GM21576 (cell line): ENCODE measurements at regions not wholly inside any gene's neighbourhood (a gene's known extent, or its start where the extent isn't known, plus 50 kb on each side); places are given as distances from the start of the nearest gene placed in this dataset.

Source experiments
- ATAC-seq: cut with Tn5 transposase; IDR thresholded peaks from one replicate; pipeline ENCODE4 v1.9.1; 2021; ENCODE audit warnings: mild to moderate bottlenecking, moderate library complexity; ENCODE audit not compliant: unreplicated experiment

GRCh38 chr4:123455360-123455759 lies 58.8 kb downstream of the SPRY1 start:
- no peak for ATAC-seq

- no peak for ATAC-seq
These were observed 65.4 kb downstream of the SPRY1 start for GRCh38 chr4:123462007-123462406.

GRCh38 chr4:123463869-123464268 lies 67.3 kb downstream of the SPRY1 start:
- ATAC-seq, result no peak

GRCh38 chr4:123465416-123465815 lies 68.8 kb downstream of the SPRY1 start:
- no peak for ATAC-seq

GRCh38 chr4:123466080-123466785 lies 69.6 kb downstream of the SPRY1 start:
- ATAC-seq, result no peak

- ATAC-seq, result no peak
These were observed 72.0 kb downstream of the SPRY1 start for GRCh38 chr4:123468479-123469031.

- no peak for ATAC-seq
These were observed 72.7 kb downstream of the SPRY1 start for GRCh38 chr4:123469245-123469644.

GRCh38 chr4:123469696-123470095 lies 73.1 kb downstream of the SPRY1 start:
- ATAC-seq, result no peak

GRCh38 chr4:123470640-123471039 lies 74.0 kb downstream of the SPRY1 start:
- no peak for ATAC-seq

GRCh38 chr4:123471655-123472369 lies 75.2 kb downstream of the SPRY1 start:
- no peak for ATAC-seq

GRCh38 chr4:123474817-123475216 lies 78.2 kb downstream of the SPRY1 start:
- no peak for ATAC-seq

- ATAC-seq, result no peak
These were observed 79.5 kb downstream of the SPRY1 start for GRCh38 chr4:123476089-123476488.

- ATAC-seq, result peak; percentile 68
These were observed 81.2 kb downstream of the SPRY1 start for GRCh38 chr4:123477711-123478209.

GRCh38 chr4:123478859-123479345 lies 82.3 kb downstream of the SPRY1 start:
- ATAC-seq, result no peak

GRCh38 chr4:123479944-123480343 lies 83.3 kb downstream of the SPRY1 start:
- no peak for ATAC-seq

- no peak for ATAC-seq
These were observed 84.3 kb downstream of the SPRY1 start for GRCh38 chr4:123480706-123481418.

- ATAC-seq, result no peak
These were observed 85.1 kb downstream of the SPRY1 start for GRCh38 chr4:123481717-123482116.

- ATAC-seq, result no peak
These were observed 87.8 kb downstream of the SPRY1 start for GRCh38 chr4:123484291-123484926.

GRCh38 chr4:123485601-123486000 lies 89.0 kb downstream of the SPRY1 start:
- ATAC-seq, result no peak

GRCh38 chr4:123488916-123489315 lies 92.3 kb downstream of the SPRY1 start:
- no peak for ATAC-seq

- no peak for ATAC-seq
These were observed 98.9 kb downstream of the SPRY1 start for GRCh38 chr4:123495530-123495929.
